ENCODE measurements at regions not wholly inside any gene's neighbourhood (a gene's known extent, or its start where the extent isn't known, plus 50 kb on each side); places are given as distances from the start of the nearest gene placed in this dataset.

DNA sequence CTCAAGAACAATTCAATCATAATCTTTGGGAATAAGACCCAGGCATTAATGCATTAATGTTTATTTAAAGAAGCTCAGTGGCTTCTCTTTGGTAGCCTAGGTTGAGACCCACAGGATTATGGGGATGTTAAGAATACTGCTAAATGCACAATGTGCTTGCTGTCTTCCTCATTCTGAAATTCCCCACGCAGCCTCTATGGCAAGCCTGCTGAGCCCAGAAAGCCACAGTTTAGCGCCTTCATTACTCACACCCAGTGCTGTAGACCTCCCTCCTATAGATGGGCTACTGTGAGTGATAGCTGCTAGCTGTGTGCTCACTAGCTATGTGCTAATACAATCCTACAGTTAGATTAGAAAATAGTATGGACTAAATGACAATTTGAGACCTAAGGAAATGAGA lies 90.6 kb downstream of the TNFSF13B start:
- Mint-ChIP-seq H3K4me1 (no peaks in the 10 kb centered on the region), H3K36me3 (no peaks in the 10 kb centered on the region), H3K9me3 (no peaks in the 10 kb centered on the region), H3K27me3 (peaks cover 6% of the 10 kb centered on the region), H3K27ac (no peak overlapping the region), H3K4me3 (no peak overlapping the region)

DNA sequence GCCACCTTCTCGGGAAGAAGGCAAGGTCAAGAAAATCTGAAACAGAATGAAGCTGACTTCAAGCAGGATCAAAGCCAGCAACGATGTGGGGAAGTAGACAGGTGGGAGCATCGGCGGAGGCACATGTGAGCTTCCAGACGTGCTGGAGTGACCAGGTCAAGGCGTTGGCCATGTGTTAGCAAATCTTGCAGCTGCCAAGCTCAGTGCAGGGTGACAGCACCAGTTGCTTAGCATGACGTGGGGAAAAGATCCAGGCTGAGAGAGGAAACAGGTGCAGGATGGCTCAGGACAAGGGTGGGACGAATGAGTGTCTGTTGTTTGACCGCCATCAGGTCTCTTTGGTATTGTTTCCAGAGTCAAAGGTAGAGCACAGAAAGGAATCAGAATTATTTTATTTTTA lies 92.3 kb downstream of the TNFSF13B start:
- Mint-ChIP-seq H3K4me1 (no peaks in the 10 kb centered on the region), H3K4me3 (no peak overlapping the region), H3K36me3 (no peaks in the 10 kb centered on the region), H3K27me3 (peaks cover 6% of the 10 kb centered on the region), H3K9me3 (no peaks in the 10 kb centered on the region), H3K27ac (no peak overlapping the region)

DNA sequence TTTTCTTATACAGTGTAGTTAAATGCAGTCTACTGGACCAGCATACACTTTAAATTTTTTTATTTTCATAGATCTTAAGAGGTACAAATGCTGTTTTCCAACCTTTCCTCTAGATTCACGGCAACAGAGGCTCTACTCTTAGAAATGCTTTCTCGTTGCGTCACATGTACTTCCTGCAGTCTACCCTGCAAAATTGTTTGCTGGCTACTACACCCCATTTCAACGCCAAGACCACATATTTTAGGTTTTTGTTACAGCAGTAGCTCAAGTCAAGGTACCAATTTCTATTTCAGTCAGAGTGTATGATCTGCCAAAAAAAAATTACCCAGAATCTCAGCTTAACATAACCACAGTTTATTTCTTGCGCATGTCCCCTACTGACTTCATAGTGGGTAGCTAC lies 94.1 kb downstream of the TNFSF13B start:
- H3K27ac Mint-ChIP-seq: no peak overlapping the region
- peaks cover 6% of the 10 kb centered on the region for H3K27me3 Mint-ChIP-seq
- no peaks in the 10 kb centered on the region for H3K36me3 Mint-ChIP-seq
- no peak overlapping the region for H3K4me3 Mint-ChIP-seq
- no peaks in the 10 kb centered on the region for H3K4me1 Mint-ChIP-seq
- no peaks in the 10 kb centered on the region for H3K9me3 Mint-ChIP-seq

DNA sequence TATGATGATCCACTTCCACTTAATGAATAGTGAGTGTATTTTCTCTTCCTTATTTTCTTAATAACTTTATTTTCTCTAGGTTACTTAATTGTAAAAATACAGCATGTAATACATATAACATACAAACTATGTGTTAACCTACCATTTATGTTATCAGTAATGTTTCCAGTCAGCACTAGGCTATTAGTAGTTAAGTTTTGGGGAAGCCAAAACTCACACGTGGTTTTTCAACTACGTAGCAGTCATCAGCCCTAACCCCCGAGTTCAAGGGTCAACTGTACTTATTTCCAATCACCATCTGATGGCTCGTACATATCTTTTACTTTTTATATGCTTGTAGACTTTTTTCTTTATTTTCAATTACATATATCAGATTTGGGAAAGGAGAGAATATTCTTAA lies 95.7 kb downstream of the TNFSF13B start:
- Mint-ChIP-seq H3K4me1 (no peaks in the 10 kb centered on the region), H3K9me3 (no peaks in the 10 kb centered on the region), H3K36me3 (no peaks in the 10 kb centered on the region), H3K27me3 (peaks cover 6% of the 10 kb centered on the region), H3K27ac (no peak overlapping the region), H3K4me3 (no peak overlapping the region)

DNA sequence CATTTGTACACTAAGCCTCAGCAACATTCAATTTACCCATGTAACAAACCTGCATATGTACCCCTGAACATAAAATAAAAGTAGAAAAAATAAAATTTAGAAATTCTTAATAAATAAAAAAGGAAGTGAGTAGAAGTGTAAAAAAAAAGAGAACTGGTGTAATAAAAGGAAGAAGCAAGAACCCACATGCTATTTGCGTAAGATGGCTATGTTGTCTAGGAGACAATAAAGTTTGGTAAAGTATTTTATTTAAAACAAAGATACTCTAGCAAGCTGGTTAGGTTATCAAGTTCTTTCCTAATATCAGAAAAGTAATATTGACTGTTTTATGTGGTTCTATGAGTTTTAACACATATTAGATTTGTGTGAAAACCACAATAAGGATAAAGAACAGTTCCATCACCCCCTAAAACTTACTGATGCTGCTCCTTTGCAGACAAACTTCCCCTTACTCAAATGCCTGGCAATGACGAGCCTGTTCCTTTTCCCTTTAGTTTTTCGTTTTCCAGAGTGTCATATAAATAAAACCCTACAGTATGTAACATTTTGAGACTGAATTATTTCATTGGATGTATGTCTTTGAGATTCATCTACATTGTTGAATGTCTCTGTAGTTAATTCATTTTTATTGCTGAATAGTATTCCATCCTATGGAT lies 98.9 kb downstream of the TNFSF13B start:
- peaks cover 15% of the 10 kb centered on the region for H3K9me3 Mint-ChIP-seq
- H3K36me3 Mint-ChIP-seq: no peaks in the 10 kb centered on the region
- no peaks in the 10 kb centered on the region for H3K27me3 Mint-ChIP-seq
- H3K4me1 Mint-ChIP-seq: no peaks in the 10 kb centered on the region
- H3K4me3 Mint-ChIP-seq: no peak overlapping the region
- no peak overlapping the region for H3K27ac Mint-ChIP-seq

DNA sequence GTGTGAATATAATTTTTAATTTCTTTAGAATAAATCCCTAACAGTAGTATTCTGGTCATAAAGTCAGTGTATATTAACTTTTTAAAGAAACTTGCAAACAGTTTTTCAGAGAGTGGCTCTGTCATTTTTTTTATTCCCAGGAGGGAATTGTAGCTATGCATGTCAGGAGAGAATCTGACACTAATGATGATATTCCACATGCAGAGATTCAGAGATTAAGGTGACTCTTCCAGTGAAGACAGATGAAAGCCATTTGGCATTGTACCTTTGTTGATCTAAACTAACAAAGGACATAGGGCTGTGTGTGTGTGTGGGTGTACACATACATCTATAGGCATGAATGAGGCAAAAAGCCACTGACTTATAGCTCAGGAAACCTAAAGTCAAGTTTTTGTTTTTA lies 99.9 kb downstream of the TNFSF13B start:
- Mint-ChIP-seq H3K4me1 (no peaks in the 10 kb centered on the region), H3K36me3 (no peaks in the 10 kb centered on the region), H3K27me3 (no peaks in the 10 kb centered on the region), H3K4me3 (no peak overlapping the region), H3K9me3 (peaks cover 15% of the 10 kb centered on the region), H3K27ac (no peak overlapping the region)

DNA sequence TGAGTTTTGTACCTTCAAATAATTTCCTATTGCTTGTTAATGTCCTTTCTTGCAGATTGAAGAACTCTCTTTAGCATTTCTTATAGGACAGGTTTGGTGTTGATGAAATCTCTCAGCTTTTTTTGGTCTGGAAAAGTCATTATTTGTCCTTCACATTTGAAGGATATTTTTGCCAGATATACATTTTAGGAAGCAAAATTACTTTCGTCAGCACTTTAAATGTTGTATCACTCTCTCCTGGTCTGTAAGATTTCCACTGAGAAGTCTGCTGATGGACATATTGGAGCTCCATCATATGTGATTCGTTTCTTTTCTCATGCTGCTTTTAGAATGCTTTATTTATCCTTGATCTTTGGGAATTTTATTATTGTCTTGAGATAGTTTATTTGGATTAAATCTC lies 105.5 kb downstream of the TNFSF13B start:
- H3K36me3 Mint-ChIP-seq: no peaks in the 10 kb centered on the region
- no peak overlapping the region for H3K27ac Mint-ChIP-seq
- H3K27me3 Mint-ChIP-seq: no peaks in the 10 kb centered on the region
- no peaks in the 10 kb centered on the region for H3K4me1 Mint-ChIP-seq
- no peak overlapping the region for H3K4me3 Mint-ChIP-seq
- peaks cover 15% of the 10 kb centered on the region for H3K9me3 Mint-ChIP-seq

DNA sequence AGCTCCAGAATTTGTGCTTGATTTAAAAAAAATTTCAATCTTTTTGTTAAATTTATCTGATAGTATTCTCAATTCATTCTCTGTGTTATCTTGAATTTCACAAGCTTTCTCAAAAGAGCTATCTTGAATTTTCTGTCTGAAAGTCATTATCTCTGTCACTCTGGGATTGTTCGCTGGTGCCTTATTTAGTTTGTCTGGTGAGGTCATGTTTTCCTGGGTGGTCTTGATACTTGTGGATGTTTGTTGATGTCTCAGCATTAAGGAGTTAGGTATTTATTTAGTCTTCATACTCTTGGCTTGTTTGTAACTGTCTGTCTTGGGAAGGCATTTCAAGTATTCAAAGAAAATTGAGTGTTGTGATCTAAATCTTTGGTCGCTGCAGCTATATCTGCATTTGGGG lies 106.3 kb downstream of the TNFSF13B start:
- Mint-ChIP-seq H3K36me3 (no peaks in the 10 kb centered on the region), H3K4me3 (no peak overlapping the region), H3K27ac (no peak overlapping the region), H3K9me3 (peaks cover 13% of the 10 kb centered on the region), H3K4me1 (no peaks in the 10 kb centered on the region), H3K27me3 (no peaks in the 10 kb centered on the region)

DNA sequence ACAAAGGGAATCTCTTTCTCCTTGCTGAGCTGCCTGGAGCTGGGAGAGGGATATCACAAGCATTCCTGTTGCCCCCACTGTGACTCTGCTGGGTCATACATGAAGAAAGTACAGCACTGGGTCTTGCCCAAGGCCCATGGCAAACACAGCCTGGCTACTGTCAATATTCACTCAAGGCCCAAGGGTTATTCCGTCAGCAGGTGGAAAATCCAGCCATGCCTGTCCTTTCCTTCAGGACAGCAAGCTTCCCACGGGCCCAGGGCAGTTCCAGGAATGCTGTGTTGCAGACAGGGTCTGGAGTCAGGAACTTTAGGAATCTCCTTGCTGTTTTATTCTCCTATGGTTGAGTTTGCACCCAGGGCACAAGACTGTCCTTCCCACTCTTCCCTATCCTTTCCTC lies 106.8 kb downstream of the TNFSF13B start:
- Mint-ChIP-seq H3K27me3 (no peaks in the 10 kb centered on the region), H3K9me3 (peaks cover 9% of the 10 kb centered on the region), H3K27ac (no peak overlapping the region), H3K4me1 (no peaks in the 10 kb centered on the region), H3K36me3 (no peaks in the 10 kb centered on the region), H3K4me3 (no peak overlapping the region)

DNA sequence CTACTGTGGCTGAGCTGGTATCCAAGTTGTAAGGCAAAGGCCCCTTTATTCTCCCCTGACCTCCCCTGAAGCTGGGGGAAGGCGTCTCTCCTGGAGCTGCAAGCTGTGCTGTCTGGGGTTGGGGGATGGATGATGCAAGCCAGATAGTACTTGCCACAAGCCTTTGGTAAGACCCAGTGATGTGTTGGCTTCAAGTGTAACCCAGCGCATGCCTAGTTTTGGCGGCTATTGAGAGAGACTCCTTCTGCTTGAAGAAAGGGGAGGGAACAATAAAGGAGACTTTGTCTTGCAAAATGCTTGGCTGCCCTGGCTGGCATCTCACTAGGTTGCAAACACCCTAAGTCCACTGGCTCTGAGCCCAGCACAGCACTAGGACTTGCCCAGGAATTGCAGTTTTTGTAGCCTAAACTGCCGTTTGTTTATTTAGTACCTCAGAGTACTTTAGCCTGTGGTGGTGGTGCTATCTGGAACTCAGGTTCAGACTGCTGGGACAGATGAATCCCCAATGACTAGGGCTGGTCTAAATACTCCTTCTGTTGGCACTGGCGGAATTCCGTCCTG lies 108.2 kb downstream of the TNFSF13B start:
- H3K36me3 Mint-ChIP-seq: no peaks in the 10 kb centered on the region
- H3K27ac Mint-ChIP-seq: no peak overlapping the region
- no peaks in the 10 kb centered on the region for H3K4me1 Mint-ChIP-seq
- H3K9me3 Mint-ChIP-seq: peaks cover 4% of the 10 kb centered on the region
- H3K27me3 Mint-ChIP-seq: no peaks in the 10 kb centered on the region
- no peak overlapping the region for H3K4me3 Mint-ChIP-seq

DNA sequence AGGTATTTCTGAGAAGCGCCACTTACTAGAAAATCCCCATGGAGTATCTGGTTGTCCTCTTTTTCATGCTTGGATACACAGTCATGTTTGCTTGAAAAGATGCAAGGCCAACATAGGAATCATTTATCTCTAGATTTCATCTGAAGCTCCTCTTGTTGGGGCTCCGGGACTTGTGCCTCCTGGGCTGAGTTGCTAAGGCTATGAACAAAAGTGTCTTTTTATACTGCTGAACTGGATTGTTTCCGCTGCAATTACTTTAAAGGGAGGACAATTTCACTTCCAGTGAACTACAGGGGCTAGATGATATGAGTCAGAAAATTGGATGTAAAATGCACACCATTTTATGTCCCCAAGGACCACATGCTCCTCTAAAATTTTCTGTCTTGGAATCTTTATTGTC lies 114.1 kb downstream of the TNFSF13B start:
- Mint-ChIP-seq H3K36me3 (no peaks in the 10 kb centered on the region), H3K27ac (no peak overlapping the region), H3K27me3 (no peaks in the 10 kb centered on the region), H3K4me3 (no peak overlapping the region), H3K9me3 (no peaks in the 10 kb centered on the region), H3K4me1 (no peaks in the 10 kb centered on the region)

DNA sequence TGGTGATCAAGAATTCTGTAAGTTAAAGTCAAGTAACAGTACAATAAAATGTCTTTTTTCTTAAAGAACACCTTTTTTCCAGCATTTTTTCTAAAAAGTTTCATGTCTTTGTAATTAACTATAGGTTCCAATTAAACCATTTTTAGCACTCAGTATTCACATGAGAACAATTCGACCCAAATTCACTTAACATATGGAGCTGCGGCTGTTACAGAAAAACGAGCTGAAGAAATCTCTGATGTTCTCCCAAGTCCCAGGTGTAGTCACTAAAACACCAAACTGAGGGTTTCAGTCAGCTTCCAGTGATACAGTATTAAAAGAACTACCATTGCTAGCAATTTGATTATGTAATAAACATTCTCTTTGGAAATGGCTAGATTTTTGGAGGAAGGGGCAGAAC lies 117.6 kb downstream of the TNFSF13B start:
- H3K4me1 Mint-ChIP-seq: no peaks in the 10 kb centered on the region
- no peaks in the 10 kb centered on the region for H3K9me3 Mint-ChIP-seq
- H3K36me3 Mint-ChIP-seq: no peaks in the 10 kb centered on the region
- no peaks in the 10 kb centered on the region for H3K27me3 Mint-ChIP-seq
- no peak overlapping the region for H3K4me3 Mint-ChIP-seq
- H3K27ac Mint-ChIP-seq: no peak overlapping the region

DNA sequence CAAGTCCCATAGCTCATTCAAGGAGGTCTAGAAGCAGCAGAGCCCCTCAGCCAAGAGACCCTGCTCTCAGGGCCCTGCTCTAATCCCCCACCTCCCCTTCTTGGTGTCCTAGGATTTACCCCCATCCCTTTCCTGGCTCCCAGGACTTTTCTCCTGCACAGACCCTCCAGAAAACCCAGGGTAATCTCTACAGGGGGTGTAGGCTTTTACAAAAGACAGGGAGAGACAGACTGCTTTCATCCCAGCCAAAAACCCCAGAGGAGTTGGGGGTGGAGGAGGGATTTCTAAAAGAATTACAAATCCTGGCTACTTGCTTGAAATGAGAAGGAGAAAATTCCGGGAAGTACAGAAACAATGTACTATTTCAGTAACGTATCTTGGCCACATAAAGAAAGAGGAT lies 133.3 kb downstream of the TNFSF13B start:
- Mint-ChIP-seq H3K4me1 (peaks cover 14% of the 10 kb centered on the region), H3K36me3 (no peaks in the 10 kb centered on the region), H3K27me3 (no peaks in the 10 kb centered on the region), H3K9me3 (no peaks in the 10 kb centered on the region), H3K27ac (no peak overlapping the region), H3K4me3 (no peak overlapping the region)

DNA sequence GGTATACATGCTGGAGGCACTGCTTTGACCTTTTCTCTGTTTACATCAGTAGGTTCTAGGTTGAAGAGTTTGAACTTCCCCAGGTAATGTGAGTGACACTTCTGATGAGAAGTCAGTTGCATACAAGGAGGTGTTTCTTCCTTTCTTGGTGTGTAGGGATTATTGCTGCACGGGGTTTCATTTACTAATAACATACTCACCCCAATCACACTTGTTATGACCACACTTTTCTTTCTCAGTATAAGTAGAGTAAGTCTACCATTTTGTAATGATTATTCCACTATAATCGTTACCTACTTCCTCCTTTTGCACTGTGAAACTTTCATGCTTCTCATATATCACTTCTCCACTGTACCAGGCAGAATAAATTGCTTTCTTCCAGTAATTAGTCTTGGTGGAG lies 138.0 kb downstream of the TNFSF13B start:
- H3K27me3 Mint-ChIP-seq: no peaks in the 10 kb centered on the region
- peak overlapping the region; percentile 19 for H3K27ac Mint-ChIP-seq
- H3K36me3 Mint-ChIP-seq: peaks cover under 1% of the 10 kb centered on the region
- H3K4me1 Mint-ChIP-seq: peaks cover 59% of the 10 kb centered on the region
- no peaks in the 10 kb centered on the region for H3K9me3 Mint-ChIP-seq
- no peak overlapping the region for H3K4me3 Mint-ChIP-seq

DNA sequence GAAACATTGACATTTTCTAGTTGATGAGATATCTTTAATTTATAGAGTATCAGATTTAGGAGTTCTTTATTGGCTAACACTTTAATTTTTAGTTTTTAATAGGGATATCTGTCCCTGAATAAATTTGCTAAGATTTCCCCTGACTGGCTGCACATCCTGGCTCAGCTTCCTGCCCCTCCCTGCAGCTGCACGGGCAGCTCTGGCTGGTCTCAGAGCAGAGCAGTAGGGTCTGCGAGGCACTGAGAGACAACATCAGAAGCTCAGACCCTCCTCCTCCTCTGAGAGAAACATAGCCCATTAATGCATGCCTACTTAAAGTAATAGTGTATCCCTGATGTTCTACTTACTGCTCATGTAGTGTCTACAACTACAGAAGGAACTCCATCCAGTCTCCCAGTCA lies 139.2 kb downstream of the TNFSF13B start:
- Mint-ChIP-seq H3K36me3 (peaks cover 2% of the 10 kb centered on the region), H3K27ac (no peak overlapping the region)

DNA sequence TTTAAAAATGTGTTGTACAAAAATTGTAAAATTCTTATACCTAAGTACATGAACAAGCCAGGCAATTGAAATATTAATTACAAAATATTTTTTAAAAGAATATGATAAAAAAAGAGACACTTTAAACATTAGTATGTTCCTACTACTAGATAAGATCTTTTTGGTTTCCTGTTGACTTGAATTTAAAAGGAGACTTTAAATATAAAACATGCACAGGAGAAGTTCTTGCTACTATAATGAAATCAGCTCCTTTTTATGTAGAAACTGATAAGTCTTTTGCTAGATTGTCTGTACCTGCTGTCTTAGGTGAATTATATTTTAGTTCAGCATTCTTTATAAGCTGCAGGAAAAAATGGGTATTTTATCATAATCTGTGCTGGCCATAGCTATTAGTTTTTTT lies 140.2 kb downstream of the TNFSF13B start:
- Mint-ChIP-seq H3K9me3 (no peaks in the 10 kb centered on the region), H3K27ac (no peak overlapping the region), H3K36me3 (peaks cover 2% of the 10 kb centered on the region), H3K27me3 (no peaks in the 10 kb centered on the region), H3K4me3 (peak overlapping the region; percentile 26), H3K4me1 (peaks cover 74% of the 10 kb centered on the region)

More for the DNA sequence above, 139.2 kb downstream of the TNFSF13B start:
- Mint-ChIP-seq H3K4me3 (peak overlapping the region; percentile 45), H3K4me1 (peaks cover 67% of the 10 kb centered on the region), H3K9me3 (no peaks in the 10 kb centered on the region), H3K27me3 (no peaks in the 10 kb centered on the region)

DNA sequence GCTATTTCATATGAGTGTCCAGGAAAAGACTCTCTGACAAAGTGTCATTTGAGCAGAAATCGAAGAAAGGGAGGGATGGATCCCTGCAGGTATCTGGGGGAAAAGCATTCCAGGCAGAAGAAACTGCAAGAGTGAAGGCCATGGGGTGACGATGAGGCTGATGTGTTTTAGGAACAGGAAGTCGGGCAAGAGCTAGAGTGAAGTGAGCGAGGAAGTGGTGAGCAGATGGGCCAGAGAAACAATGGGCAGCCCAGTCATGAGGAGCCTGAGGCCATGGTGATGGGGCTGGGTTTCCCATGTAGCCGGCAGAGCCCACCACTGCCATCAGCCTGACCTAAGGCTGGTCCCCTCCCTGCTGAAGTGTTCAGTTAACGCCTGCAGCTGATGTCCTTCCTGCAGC lies 150.2 kb downstream of the TNFSF13B start:
- H3K9me3 Mint-ChIP-seq: no peaks in the 10 kb centered on the region

More for the DNA sequence above, 150.2 kb downstream of the TNFSF13B start:
- Mint-ChIP-seq H3K27ac (no peak overlapping the region), H3K27me3 (no peaks in the 10 kb centered on the region), H3K4me1 (peaks cover 12% of the 10 kb centered on the region), H3K4me3 (no peak overlapping the region), H3K36me3 (peaks cover 3% of the 10 kb centered on the region)

All from activated naive CD4-positive, alpha-beta T cell treated with anti-CD3 and anti-CD28 coated beads, Interleukin-2, amount 50 U/mL, for 24 hours (primary cell).